Activated CD4-positive, alpha-beta T cell treated with anti-CD3 and anti-CD28 coated beads, Interleukin-2, amount 50 U/mL, for 16 hours (primary cell): ENCODE measurements at regions not wholly inside any gene's neighbourhood (a gene's known extent, or its start where the extent isn't known, plus 50 kb on each side); places are given as distances from the start of the nearest gene placed in this dataset.
"Not testable (repeated sequence)": the region's sequence is repeated elsewhere in the genome, so short reads cannot be mapped to it uniquely, and the experiment has no call there.

Experiments
- DNase-seq: peaks from one replicate; pipeline ENCODE4 v3.0.0-alpha.2; 2020

DNA sequence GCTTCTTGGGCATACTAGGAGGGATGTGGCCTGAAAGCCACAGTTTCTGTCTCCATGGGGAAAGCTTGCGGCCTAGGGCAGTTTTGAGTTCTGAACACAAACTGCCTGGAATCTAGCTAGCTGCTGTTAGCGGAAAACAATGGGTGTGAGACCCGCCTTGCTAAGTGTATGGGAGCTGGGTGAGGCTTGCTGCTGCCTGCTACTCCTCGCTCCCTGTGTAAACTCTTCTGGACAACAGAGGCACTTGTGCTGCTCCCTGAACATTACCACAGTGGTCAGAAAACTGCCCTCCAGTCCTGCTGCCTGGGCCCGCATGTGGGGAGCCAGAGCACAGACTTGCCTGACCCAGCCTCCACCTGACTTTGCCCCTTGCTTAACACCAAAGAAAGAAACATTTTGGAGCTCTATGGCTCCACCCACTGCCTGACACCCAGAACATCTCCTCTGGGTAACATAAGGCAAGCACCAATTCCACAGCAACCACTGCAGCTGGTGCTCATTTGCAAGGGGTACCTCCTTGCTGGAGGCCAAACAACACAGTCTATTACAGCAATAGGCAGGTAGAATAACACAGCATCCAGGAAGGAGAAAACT, 766.3 kb upstream of the RAG2 start:
- DNase-seq: no peak

DNA sequence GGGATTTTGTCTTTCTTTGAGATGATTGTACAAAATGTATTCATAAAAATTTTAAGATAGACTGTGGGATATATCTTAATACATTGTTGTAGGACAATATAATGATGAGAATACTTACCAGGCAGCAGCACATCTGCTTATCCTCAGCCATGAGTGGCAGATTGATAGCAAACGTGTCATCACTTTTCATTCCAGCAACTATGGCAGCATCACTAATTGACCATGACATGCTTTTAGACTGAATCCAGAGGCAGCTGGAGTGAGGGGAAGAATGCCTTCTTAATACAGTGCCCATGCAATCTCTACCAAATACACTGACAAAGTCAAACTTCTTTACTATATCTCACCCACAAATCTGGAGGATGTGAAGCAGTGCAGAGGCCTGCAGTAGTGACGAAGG, 755.2 kb upstream of the RAG2 start:
- DNase-seq: no peak

DNA sequence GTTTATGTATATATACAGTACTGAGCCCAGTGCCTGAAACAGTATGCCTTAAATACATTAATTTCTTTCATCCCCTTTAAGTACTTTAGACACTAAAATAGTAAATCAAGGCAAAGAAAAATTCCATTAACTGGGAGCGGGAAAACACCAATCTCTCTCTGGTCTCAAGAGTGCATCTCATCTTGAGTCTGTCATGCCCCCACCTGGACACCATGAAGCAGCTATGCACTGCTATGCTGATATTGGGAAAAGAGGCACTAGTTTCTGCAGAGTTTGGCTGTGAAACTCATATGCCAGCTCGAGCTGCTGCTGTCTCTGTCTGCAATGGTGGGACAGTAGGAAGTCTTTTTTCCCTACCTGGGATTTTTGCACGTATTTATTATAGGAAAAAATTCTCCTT, 754.4 kb upstream of the RAG2 start:
- no peak for DNase-seq

DNA sequence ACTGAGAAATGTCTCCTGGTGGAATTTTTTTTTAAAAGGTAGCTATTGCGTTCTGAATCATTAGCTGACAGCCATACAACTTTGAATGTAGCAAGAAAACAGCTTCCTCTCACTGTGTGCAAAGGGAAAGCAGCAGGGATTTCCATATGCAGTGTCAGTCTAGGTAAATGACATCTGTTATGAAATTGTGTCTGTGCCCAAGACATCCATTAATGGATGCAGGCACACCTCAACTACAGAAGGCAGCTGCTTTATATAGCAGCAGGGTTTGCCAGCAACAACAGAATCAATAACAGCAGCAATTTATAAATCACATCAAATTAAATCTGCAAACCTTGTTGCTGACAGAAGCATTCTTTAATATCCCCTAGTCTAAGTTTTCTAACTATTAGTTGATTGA, 745.3 kb upstream of the RAG2 start:
- no peak for DNase-seq

DNA sequence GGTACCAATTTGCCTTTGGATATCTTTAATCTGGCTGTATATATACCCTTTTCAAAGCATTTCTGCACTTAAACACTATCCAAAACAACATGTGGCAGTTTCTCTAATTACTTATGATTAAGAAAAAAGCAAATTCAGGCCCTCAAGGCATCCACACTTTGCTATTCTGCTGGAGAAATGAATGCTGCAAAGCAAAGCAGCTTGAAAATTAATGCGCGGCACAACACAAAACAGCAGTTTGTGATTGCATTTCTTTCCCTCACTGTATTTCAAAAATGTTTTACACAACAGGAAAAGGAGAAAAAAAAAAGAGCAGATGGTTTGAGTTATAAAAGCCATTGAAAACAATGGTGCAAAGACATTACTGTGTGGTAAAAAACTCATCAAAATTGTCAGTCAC, 738.4 kb upstream of the RAG2 start:
- no peak for DNase-seq

DNA sequence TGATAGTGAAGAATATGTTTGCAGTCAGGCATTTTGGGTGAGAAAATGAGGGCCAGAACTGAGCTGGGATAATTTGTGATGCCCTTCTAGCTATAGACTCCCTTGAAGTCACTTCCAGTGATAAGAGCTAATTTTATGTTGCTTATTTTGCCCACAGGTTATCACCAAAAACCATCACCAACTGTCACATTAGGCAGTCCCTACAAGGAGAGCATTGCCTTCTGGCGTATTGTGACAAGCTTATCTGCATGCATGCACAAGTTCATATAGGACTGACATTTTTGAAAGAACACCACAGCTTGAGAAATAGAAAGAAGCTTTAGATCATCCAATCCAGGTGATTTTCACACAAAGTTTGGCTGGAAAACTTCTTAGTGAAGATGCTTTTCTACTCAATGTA, 735.3 kb upstream of the RAG2 start:
- no peak for DNase-seq

DNA sequence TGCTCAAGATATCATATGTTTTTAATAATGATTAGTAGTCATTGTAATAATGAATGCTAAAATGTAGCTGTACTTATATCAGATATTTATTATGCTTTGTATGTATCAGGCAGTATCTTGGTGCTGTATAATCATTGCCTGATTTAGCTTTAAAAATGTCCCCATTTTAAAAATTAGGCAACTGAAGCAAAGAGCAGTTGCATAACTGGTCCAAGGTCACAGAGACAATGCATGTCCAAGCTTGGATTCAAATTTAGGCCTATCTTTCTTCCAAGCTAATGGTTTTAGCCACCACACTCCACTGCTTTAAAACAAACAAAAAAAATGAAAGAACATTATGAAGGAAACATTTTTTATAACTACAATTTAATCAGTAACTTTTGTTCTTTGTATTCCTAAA, 725.8 kb upstream of the RAG2 start:
- DNase-seq: no peak

DNA sequence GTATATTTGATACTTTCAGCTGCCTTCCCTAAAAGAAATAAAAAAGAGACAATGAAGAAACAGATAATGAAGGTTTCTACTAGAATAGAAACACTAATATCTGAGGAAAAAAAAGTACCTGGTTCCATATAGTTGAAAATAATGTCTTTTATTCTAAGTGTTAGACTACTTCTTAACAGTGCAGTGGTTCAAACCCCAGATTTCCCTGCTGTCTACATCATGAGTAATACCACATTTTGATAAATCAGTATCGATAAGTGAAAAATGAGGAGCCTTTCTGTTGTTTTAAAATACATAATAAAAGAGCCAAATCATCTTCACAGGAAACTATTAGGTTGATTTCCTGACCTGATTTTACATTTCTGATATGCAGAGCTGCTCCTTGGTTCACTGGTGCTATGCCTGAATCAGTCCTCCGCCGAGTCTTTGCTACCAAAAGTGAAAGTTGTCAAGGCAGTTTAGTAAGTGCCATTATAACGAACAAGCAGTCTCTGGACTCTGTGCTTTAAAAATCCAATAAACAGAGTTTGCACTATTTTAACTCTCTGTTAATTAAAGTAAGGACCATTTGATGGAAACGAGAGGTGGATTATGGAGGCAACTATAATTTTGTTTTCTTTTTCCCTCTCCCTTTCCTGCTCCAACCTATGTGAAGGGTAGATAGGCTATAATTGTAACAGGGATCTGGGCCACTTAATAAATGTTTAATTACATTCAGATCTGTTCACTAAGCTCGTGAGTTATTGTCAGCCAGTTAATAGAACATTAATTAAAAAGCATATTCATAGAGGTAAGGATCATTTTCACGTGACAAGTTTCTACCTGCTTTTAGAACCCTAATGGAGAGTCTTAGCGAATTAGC, 724.5 kb upstream of the RAG2 start:
- no peak for DNase-seq

DNA sequence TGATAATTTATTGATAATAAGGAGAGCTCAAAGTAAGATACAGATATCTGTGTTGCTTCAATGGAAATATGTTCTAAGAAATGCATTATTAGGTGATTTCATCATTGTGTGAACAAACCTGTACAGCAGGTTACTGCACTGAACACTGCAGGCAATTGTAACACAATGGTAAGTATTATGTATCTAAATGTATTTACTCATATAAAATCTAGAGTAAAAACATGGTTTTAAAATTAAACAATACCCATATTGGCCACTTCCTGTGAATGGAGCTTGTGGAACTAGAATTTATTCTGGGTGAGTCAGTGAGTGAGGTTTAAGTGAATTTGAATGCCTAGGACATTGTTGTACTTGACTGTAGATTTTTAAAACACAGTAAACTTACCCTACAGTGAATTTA, 722.9 kb upstream of the RAG2 start:
- DNase-seq: no peak

DNA sequence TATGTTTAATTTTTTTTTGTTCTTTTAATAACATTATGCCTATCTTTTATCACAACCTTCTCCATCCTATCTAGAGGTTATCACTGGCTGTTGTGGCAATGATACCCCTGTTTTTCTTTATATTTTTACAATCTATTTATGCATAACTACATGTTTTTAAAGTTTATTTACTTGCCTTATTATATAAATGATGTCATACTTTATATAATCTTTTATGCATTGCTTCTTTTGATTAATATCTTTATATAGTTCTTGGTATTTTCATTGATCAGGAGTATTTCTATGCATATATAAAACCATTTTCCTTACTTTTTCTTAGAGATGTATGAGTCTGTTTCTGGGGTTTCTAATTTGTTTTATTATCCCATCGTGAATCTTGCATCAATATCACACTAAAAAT, 719.8 kb upstream of the RAG2 start:
- DNase-seq: no peak

DNA sequence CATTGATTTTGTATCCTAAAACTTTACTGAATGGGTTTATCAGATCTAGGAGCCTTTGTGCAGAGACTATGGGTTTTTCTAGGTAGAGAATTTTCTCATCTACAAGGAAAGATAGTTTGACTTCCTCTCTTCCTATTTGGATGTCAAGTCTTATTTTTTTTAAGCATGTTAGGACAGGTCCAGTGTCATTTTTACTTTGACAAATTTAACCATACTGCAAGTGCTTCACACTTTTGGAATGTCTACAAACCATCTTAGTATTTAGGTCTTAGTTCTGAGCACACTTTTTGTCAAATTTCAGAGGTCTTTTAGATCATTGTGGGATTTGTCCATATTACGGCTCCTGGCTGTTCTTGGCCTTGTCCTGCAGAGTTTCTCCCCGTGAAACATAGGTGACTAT, 715.2 kb upstream of the RAG2 start:
- no peak for DNase-seq

DNA sequence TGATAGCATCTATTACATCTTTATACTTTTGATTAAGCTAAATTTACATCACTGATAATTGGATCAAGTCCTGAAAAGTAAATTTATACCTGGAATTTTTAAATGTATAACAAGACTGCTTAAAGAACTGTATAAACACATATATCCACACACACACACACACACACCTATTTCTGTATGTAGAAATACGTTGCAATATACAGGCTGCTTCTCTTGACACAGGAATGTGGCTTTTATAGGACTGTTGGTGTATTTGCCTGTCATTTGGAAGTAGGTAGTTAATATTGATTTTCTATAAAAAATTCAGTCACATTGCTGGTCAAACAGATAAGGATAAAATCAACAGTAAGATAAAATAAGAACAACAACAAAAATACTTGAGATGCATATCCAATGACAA, 708.5 kb upstream of the RAG2 start:
- no peak for DNase-seq

DNA sequence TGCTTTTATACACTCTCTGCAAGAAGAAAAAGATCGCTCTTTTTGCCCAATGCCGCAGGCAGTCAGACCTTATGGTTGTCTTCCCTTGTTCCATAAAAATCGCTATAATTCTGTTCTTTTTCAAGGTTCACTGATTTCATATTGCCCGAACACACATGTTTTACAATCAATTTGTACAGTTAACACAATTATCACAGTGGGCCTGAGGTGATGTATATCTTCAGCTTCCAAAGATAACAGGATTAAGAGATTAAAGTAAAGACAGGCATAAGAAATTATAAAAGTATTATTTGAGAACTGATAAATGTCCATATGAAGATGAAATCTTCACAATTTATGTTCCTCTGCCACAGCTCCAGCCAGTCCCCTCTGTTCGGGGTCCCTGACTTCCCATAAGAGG, 703.4 kb upstream of the RAG2 start:
- DNase-seq: not testable (repeated sequence)

DNA sequence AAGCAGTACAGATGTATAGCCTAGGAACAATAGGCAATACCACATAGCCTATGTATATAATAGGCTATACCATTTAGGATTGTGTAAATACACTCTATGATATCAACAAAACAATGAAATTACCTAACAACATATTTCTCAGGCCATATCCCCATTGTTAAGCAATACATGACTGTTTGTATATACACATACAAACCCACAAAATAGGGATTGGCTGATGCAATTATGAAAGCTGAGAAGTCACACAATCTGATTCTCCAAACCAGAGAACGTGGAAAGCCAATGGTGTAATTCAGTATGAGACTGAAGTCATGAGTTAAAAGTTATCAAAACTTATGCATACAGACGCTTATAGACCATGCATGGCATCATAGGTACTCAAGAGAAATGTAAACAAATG, 700.1 kb upstream of the RAG2 start:
- DNase-seq: no peak

DNA sequence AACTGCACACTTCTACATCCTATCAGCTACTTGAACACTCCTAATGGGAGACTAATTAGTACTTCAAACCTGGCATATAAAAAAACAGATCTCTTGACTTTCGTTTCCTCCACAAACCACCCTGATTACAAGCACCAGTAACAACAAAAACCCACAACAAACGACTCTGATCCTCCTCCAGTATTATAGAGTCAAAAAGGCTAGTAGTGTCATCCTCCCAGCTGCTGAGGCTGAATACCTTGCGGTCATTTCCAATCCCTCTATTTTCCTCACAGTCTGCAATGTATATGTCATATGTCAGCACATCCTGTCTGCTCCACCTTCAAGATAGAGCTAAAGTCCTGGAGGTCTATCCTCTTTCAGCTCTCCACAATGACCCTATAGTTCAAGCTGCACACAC, 688.9 kb upstream of the RAG2 start:
- DNase-seq: no peak

DNA sequence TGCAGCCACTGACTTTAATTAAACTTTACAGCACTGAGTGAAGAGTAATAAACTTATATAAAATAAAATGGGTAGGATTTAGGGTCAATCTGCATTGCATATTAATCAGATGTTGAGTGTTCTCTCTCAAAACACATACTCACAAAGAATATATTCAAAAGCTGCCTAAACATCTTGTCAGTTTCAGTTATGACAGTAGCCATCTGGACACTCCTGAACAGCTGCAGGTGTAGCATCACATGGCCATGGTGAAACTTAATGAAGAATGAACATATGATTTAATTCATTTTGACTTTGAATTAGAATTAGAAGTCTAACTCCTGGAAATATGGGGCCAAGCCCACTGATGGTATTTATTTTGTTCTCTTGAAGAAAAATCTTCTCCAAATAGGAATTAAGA, 684.3 kb upstream of the RAG2 start:
- DNase-seq: no peak

DNA sequence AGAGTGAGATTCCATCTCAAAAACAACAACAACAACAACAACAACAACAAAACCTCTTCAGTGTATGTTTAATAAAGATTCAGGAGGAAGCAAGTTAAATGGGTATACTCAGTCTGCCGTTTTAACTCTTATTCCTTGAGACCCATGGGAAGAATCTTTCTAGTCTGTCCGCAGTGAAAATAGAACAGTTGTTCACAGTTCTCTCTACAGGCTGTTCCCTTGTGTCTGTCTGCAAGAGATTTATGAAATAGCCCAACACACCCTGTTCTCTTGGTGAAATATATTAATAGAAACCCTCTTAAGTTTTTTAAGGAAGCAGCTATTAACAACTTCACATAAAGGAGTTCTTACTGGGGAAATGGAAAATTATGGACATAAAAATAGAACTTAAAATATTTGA, 682.2 kb upstream of the RAG2 start:
- DNase-seq: no peak

DNA sequence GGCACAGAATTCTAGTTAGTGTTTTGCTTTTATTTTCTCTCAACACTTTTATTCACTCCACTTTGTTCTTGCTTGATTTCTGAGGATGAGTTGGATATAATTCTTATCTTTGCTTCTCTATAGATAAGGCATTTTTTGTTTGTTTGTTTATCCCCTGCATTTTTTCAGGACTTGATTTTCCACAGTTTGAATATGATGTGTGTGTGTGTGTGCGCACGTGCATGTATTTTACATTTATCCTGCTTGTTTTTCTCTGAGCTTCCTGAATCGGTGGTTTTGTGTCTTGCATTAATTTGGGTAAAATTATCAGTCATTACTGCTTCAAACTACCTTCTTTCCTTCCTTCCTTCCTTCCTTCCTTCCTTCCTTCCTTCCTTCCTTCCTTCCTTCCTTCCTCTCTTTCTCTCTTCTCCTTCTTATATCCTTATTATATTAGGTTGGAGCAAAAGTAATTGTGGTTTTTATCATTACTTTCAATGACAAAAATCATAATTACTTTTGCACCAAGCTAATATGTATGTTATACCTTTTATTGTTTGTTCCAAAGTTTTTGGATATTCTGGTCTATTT, 679.9 kb upstream of the RAG2 start:
- no peak for DNase-seq

DNA sequence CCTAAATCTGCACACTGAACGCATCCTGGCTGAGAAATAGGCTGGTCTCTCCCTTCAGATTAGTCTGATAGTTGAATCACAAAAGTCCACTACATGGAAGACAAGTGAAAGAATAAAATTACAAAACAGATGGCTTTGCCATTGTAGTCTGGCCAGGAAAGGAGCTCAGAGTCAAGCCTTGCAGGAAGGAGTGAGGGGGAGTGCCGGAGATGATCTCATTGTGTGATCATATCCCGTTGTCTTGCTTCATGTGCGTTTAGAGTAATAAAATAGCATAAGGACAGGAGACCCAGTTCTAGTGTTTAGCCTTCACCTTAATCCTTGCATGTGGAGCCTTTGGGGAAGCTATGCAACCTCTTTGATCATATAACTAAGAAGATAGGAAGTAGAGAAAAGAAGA, 666.7 kb upstream of the RAG2 start:
- no peak for DNase-seq

DNA sequence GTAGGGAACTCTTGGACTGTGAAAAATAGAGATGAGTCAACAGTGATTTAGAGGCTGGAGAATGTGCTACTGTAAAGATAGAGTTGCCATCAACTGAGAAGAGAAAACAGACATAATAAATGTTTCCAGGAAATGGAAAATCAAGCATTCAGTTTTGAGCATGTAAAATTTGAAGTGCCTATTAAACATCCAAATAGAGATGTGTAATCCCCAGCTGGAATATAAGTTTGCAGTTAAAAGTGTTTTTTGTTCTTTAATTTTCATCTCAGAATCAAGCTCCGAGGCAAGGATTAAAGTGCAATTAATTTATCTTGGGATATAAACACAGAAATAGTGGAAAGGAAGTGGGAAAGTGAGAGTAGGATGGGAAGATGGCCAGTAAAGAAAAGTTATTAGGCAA, 666.0 kb upstream of the RAG2 start:
- DNase-seq: no peak

DNA sequence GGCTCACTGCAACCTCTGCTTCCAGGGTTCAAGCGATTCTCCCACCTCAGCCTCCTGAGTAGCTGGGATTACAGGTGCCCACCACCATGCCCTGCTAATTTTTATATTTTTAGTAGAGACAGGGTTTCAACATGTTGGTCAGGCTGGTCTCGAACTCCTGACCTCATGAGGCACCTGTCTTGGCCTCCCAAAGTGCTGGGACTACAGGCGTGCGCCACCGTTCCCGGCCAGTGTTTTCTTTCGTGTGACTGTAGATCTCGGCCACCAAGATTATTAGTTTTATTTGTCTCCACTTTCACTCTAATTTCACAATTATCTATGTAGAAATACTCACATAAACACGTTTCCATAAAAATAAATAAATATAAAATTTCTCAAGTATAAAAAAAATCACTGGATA, 665.4 kb upstream of the RAG2 start:
- not testable (repeated sequence) for DNase-seq

DNA sequence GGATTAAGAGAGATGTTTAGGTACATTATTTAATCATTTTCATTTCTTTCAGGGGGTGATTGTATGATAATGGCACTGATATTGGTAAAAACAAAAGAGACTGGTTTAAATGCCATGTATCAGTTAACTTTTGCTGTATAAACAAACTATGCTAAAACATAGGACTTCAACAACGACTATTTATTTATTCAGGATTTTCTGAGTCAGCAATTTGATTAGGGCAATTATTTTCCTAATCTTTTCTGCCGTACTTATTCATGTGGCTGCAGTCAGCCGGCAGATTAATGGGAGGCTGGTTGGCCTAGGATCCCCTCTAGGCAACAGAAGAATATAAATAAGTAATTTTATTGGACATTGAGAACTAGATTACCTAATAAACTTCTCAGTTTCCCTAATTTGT, 661.7 kb upstream of the RAG2 start:
- no peak for DNase-seq

DNA sequence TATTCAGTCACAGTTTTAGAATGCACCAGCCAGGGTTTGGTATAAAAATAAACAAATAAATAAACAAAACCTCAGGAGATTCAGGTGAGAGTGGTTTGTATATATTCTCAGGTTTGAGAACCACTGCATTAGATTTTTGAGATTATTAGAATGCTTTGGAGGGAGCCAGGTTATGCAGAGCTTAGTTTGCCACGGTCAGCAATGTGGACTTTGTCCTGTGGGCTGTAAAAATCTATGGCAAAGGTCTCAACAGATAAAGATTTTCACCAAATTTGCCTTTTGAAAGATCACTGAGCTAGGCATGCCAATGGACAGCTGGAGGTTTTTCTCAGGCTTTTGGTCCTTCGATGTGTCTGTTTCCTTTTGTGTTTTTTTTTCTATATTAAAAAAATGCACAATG, 650.1 kb upstream of the RAG2 start:
- no peak for DNase-seq

DNA sequence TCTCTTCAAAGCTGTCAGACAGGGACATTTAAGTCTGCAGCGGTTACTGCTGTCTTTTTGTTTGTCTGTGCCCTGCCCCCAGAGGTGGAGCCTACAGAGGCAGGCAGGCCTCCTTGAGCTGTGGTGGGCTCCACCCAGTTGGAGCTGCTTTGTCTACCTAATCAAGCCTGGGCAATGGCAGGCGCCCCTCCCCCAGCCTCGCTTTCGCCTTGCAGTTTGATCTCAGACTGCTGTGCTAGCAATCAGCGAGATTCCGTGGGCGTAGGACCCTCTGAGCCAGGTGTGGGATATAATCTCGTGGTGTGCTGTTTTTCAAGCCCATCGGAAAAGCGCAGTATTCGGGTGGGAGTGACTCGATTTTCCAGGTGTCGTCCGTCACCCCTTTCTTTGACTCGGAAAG, 648.1 kb upstream of the RAG2 start:
- DNase-seq: not testable (repeated sequence)

DNA sequence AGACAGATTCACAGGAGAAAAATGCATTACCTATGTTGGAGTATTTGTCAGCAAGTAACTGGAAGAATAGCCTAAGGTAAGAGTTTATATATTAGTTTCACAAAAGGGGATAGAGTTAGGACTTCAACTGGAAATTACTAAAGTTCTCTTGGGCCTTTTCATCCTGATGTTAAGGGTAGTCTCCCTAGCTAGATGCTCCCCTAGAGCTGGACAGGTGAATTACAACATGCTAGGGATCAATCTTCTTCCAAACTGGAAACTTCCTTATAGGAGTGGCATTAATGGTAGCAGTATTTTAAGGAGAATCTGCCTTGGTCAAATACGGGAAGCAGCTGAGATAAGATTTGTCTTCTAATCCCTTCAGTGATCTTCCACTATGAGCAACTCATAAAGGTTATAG, 632.8 kb upstream of the RAG2 start:
- DNase-seq: no peak
